SU-DHL-6 (cell line): ENCODE measurements at regions not wholly inside any gene's neighbourhood (a gene's known extent, or its start where the extent isn't known, plus 50 kb on each side); places are given as distances from the start of the nearest gene placed in this dataset.

Experiments used
- EZH2phosphoT487 ChIP-seq: fragments of 200-600 bp; sonication (generic), shearing (Covaris generic); conservative IDR thresholded peaks from 2 replicates; pipeline ENCODE4 v1.6.1; 2018; ENCODE audit warnings: mild to moderate bottlenecking, antibody characterized with exemption, low read length, moderate library complexity, mixed read lengths
- TF ChIP-seq, protein P1 (sequence below): fragments of 200-600 bp; sonication (generic); IDR thresholded peaks from one replicate; pipeline ENCODE4 v1.5.1; 2017; ENCODE audit warnings: antibody characterized with exemption, mild to moderate bottlenecking, low read length, moderate library complexity; ENCODE audit not compliant: insufficient read depth, poor library complexity, severe bottlenecking

DNA sequence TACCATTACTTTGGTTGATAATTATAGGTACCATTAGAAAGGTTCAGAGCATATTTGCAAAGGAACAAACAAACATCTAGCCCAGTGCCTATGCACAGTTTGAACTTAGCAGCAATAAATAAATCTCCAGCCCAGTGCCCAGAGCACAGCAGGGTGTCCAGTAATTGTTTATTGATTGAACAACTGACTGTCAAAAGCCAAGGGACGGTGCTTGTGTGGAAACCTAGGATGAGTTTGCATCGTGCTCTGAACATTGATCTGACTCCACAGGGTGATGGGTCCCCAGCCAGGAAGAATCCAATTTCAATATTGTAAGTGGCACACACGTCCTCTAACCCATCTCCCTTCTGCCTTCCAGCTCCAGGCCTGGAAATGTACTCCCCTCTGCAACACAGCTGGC lies 625.5 kb upstream of the C16orf82 start:
- TF ChIP-seq, protein P1, sequence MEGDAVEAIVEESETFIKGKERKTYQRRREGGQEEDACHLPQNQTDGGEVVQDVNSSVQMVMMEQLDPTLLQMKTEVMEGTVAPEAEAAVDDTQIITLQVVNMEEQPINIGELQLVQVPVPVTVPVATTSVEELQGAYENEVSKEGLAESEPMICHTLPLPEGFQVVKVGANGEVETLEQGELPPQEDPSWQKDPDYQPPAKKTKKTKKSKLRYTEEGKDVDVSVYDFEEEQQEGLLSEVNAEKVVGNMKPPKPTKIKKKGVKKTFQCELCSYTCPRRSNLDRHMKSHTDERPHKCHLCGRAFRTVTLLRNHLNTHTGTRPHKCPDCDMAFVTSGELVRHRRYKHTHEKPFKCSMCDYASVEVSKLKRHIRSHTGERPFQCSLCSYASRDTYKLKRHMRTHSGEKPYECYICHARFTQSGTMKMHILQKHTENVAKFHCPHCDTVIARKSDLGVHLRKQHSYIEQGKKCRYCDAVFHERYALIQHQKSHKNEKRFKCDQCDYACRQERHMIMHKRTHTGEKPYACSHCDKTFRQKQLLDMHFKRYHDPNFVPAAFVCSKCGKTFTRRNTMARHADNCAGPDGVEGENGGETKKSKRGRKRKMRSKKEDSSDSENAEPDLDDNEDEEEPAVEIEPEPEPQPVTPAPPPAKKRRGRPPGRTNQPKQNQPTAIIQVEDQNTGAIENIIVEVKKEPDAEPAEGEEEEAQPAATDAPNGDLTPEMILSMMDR: no peak
- no peak for TF ChIP-seq EZH2phosphoT487
